GM12872 (cell line): ENCODE measurements at regions not wholly inside any gene's neighbourhood (a gene's known extent, or its start where the extent isn't known, plus 50 kb on each side); places are given as distances from the start of the nearest gene placed in this dataset.

ENCODE experiments used
- TF ChIP-seq, protein P1 (sequence below): IDR thresholded peaks from 3 replicates; pipeline ENCODE4 v1.5.1; 2011; ENCODE audit warnings: low read depth, mild to moderate bottlenecking, low read length, moderate library complexity; ENCODE audit not compliant: insufficient read depth

DNA sequence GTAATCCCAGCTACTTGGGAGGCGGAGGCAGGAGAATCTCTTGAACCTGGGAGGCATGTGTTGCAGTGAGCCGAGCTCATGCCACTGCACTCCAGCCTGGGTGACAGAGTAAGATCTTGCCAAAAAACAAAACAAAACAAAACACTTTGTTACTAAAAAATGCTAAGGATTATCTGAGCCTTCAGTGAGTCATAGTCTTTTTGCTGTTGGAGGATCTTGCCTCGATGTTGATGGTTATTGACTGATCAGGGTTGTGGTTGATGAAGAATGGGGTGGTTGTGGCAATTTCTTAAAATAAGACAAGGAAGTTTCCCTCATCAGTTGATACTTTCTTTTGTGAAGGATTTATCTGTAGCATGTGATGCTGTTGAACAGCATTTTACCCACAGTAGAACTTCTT, 196.8 kb upstream of the HDDC2 start:
- TF ChIP-seq, protein P1, sequence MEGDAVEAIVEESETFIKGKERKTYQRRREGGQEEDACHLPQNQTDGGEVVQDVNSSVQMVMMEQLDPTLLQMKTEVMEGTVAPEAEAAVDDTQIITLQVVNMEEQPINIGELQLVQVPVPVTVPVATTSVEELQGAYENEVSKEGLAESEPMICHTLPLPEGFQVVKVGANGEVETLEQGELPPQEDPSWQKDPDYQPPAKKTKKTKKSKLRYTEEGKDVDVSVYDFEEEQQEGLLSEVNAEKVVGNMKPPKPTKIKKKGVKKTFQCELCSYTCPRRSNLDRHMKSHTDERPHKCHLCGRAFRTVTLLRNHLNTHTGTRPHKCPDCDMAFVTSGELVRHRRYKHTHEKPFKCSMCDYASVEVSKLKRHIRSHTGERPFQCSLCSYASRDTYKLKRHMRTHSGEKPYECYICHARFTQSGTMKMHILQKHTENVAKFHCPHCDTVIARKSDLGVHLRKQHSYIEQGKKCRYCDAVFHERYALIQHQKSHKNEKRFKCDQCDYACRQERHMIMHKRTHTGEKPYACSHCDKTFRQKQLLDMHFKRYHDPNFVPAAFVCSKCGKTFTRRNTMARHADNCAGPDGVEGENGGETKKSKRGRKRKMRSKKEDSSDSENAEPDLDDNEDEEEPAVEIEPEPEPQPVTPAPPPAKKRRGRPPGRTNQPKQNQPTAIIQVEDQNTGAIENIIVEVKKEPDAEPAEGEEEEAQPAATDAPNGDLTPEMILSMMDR: no peak

- TF ChIP-seq, protein P1: no peak
Observed at GRCh38 chr6:125499535-125499934, 197.8 kb upstream of the HDDC2 start.

DNA sequence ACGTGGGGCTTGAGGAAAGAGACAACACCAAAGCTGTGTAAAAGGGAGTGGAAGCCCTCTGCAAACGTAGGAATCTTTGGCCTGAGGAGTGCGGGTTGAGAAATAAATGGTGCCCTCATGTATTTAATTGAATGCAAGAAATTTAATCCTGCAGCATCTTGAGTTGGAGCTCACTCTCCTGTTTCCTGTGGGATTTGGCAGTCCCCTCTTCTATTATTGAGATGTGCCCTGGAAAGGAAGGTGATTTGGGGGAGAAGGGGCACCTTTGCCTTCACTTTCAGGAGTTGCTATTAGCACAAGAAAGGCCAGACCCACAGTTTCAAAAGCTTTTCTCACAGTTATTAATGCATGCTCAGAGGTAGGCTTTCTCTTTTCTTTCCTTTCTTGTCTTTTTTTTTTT, 201.4 kb upstream of the HDDC2 start:
- TF ChIP-seq, protein P1: no peak

GRCh38 chr6:125507987-125508655, 206.4 kb upstream of the HDDC2 start:
- TF ChIP-seq, protein P1: no peak

- TF ChIP-seq, protein P1: no peak
Observed at GRCh38 chr6:125508793-125509192, 207.0 kb upstream of the HDDC2 start.

DNA sequence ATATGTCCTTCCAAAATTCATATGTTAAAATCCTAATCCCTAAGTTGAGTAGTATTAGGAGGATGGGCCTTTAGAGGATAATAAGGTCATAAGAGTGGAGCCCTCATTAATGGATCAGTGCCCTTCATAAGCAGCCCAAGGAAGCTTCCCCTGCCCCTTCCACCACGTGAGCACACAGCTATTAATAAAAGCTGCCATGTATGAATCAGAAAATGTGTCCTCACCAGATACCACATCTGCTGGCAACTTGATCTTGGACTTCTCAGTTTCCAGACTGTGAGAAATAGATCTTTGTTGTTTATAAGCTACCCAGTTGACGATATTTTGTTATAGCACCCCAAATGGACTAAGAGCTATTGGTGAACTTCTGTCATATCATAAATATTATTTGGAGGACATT, 207.7 kb upstream of the HDDC2 start:
- TF ChIP-seq, protein P1: no peak

GRCh38 chr6:125510405-125510804, 208.6 kb upstream of the HDDC2 start:
- TF ChIP-seq, protein P1: no peak
